IMR-90 (cell line): ENCODE measurements at regions not wholly inside any gene's neighbourhood (a gene's known extent, or its start where the extent isn't known, plus 50 kb on each side); places are given as distances from the start of the nearest gene placed in this dataset.

Source experiments
- ATAC-seq: fragments of 200-7000 bp; cut with Tn5 transposase; 2 replicates; pipeline ENCODE4 v1.9.1; 2020; ENCODE audit warnings: low read depth, mild to moderate bottlenecking, moderate library complexity
- BruUV-seq: library from RNA; stranded (reverse); fragments of 400-500 nt; replicated peaks from 2 replicates; lab custom pipeline; 2021; lab: Mats Ljungman, UMichigan
- CTCF ChIA-PET: fragments of 300-600 bp; formaldehyde crosslinking; extraction: SDS; loops from one replicate; lab custom pipeline; 2021; ENCODE audit warnings: antibody characterized with exemption; lab: Yijun Ruan, JAX
- POLR2A ChIA-PET: fragments of 300-600 bp; sonication (Branson Sonifier 250); formaldehyde crosslinking; loops from one replicate; lab custom pipeline; 2022; ENCODE audit warnings: antibody characterized with exemption; ENCODE audit not compliant: unreplicated experiment; lab: Charles Lee
- DNase-seq: peaks from one replicate; pipeline ENCODE4 v3.0.0; 2013
- H2AFZ ChIP-seq: replicated peaks from 2 replicates; pipeline ENCODE3; 2013; ENCODE audit warnings: low read length, mild to moderate bottlenecking; ENCODE audit not compliant: poor library complexity
- H2AK5ac ChIP-seq: 2 replicates; pipeline ENCODE4 v1.6.1; 2013; ENCODE audit warnings: low read depth, low read length, inconsistent platforms
- H2AK9ac ChIP-seq: replicated peaks from 2 replicates; pipeline ENCODE3; 2013; ENCODE audit warnings: mild to moderate bottlenecking, low read depth, low read length, moderate library complexity; ENCODE audit not compliant: poor library complexity
- H2BK120ac ChIP-seq: 2 replicates; pipeline ENCODE4 v1.6.1; 2013; ENCODE audit warnings: low read depth, low read length, inconsistent platforms
- H2BK15ac ChIP-seq: 3 replicates; pipeline ENCODE4 v1.6.1; 2013; ENCODE audit warnings: low read depth, low read length, inconsistent platforms
- H2BK20ac ChIP-seq: 2 replicates; pipeline ENCODE4 v1.6.1; 2013; ENCODE audit warnings: low read depth, mild to moderate bottlenecking, inconsistent platforms, low read length, moderate library complexity
- H2BK5ac ChIP-seq: 2 replicates; pipeline ENCODE4 v1.6.1; 2013; ENCODE audit warnings: mild to moderate bottlenecking, low read depth, low read length, inconsistent platforms; ENCODE audit not compliant: poor library complexity, severe bottlenecking
- H3K14ac ChIP-seq: replicated peaks from 2 replicates; pipeline ENCODE4 v1.6.1; 2013; ENCODE audit warnings: low read depth, low read length, inconsistent platforms
- H3K18ac ChIP-seq: 2 replicates; pipeline ENCODE4 v1.6.1; 2013; ENCODE audit warnings: low read depth, low read length, control low read depth
- H3K23ac ChIP-seq: 2 replicates; pipeline ENCODE4 v1.6.1; 2013; ENCODE audit warnings: low read depth, low read length, inconsistent platforms
- H3K27ac ChIP-seq: 2 replicates; pipeline ENCODE4 v1.5.1; 2013; ENCODE audit warnings: mild to moderate bottlenecking, control low read depth, low read length; ENCODE audit not compliant: insufficient read depth
- H3K27me3 ChIP-seq: 2 replicates; pipeline ENCODE4 v1.6.1; 2013; ENCODE audit warnings: low read length; ENCODE audit not compliant: control insufficient read depth, insufficient read depth
- H3K36me3 ChIP-seq: 2 replicates; pipeline ENCODE4 v1.6.1; 2013; ENCODE audit warnings: low read length, mixed read lengths; ENCODE audit not compliant: control insufficient read depth, insufficient read depth
- H3K4ac ChIP-seq: 2 replicates; pipeline ENCODE4 v1.6.1; 2013; ENCODE audit warnings: low read depth, low read length, inconsistent platforms
- H3K4me1 ChIP-seq: 2 replicates; pipeline ENCODE4 v1.6.1; 2013; ENCODE audit warnings: low read length, mixed read lengths; ENCODE audit not compliant: control insufficient read depth, insufficient read depth
- H3K4me2 ChIP-seq: 2 replicates; pipeline ENCODE4 v1.6.1; 2013; ENCODE audit warnings: low read depth, mild to moderate bottlenecking, control low read depth, low read length, moderate library complexity
- H3K4me3 ChIP-seq: 2 replicates; pipeline ENCODE4 v1.5.1; 2013; ENCODE audit warnings: low read depth, mild to moderate bottlenecking, control low read depth, low read length, moderate library complexity; ENCODE audit not compliant: insufficient read depth
- H3K56ac ChIP-seq: 2 replicates; pipeline ENCODE4 v1.6.1; 2013; ENCODE audit warnings: low read length, inconsistent platforms; ENCODE audit not compliant: insufficient read depth; ENCODE audit errors: extremely low read depth
- H3K79me1 ChIP-seq, 2 experiments: 2 replicates each; pipeline ENCODE4 v1.6.1; 2013; ENCODE audit warnings: low read length in 2 of 2, inconsistent platforms in 1 of 2, low read depth in 1 of 2
- H3K9ac ChIP-seq: 2 replicates; pipeline ENCODE4 v1.6.1; 2013; ENCODE audit warnings: low read depth, low read length, control low read depth
- H3K9me1 ChIP-seq: 2 replicates; pipeline ENCODE4 v1.6.1; 2013; ENCODE audit warnings: low read length, inconsistent platforms; ENCODE audit not compliant: insufficient read depth
- H3K9me3 ChIP-seq: 2 replicates; pipeline ENCODE4 v1.6.1; 2013; ENCODE audit warnings: low read length; ENCODE audit not compliant: control insufficient read depth, insufficient read depth
- H4K20me1 ChIP-seq: 2 replicates; pipeline ENCODE4 v1.6.1; 2013; ENCODE audit warnings: low read length, inconsistent platforms; ENCODE audit not compliant: insufficient read depth
- H4K5ac ChIP-seq: 2 replicates; pipeline ENCODE4 v1.6.1; 2013; ENCODE audit warnings: mild to moderate bottlenecking, low read depth, low read length, control low read depth
- H4K8ac ChIP-seq, 2 experiments: 2 replicates each; pipeline ENCODE4 v1.6.1; 2013; ENCODE audit warnings: low read depth in 2 of 2, low read length in 2 of 2, control low read depth in 1 of 2, inconsistent platforms in 1 of 2
- H4K91ac ChIP-seq: 2 replicates; pipeline ENCODE4 v1.6.1; 2013; ENCODE audit warnings: low read depth, low read length, inconsistent platforms; ENCODE audit not compliant: insufficient read depth
- BHLHE40 ChIP-seq: fragments of 150-350 bp; IDR thresholded peaks from 2 replicates; pipeline ENCODE4 v1.6.1; 2016; ENCODE audit warnings: mild to moderate bottlenecking, low read depth, low read length
- CEBPB ChIP-seq: IDR thresholded peaks from 2 replicates; pipeline ENCODE4 v1.6.1; 2012; ENCODE audit warnings: low read depth, low read length, improper control_type of control experiment
- CHD1 ChIP-seq: IDR thresholded peaks from 2 replicates; pipeline ENCODE4 v1.6.1; 2012; ENCODE audit warnings: low read depth, low read length, improper control_type of control experiment
- FOS ChIP-seq: fragments of 150-350 bp; IDR thresholded peaks from 2 replicates; pipeline ENCODE4 v1.6.1; 2016; ENCODE audit warnings: low read depth, low read length
- MAFK ChIP-seq: IDR thresholded peaks from 2 replicates; pipeline ENCODE4 v1.6.1; 2012; ENCODE audit warnings: low read depth, low read length, improper control_type of control experiment
- MAZ ChIP-seq: IDR thresholded peaks from 2 replicates; pipeline ENCODE4 v1.6.1; 2012; ENCODE audit warnings: low read depth, mild to moderate bottlenecking, low read length, improper control_type of control experiment, moderate library complexity, borderline replicate concordance
- MXI1 ChIP-seq: IDR thresholded peaks from 2 replicates; pipeline ENCODE4 v1.6.1; 2012; ENCODE audit warnings: low read depth, mild to moderate bottlenecking, low read length, moderate library complexity, borderline replicate concordance
- NFE2L2 ChIP-seq: fragments of 150-350 bp; IDR thresholded peaks from 2 replicates; pipeline ENCODE4 v1.6.1; 2016; ENCODE audit warnings: low read depth, mild to moderate bottlenecking, low read length
- POLR2A ChIP-seq: IDR thresholded peaks from 2 replicates; pipeline ENCODE4 v1.6.1; 2012; ENCODE audit warnings: mild to moderate bottlenecking, low read depth, low read length
- RAD21 ChIP-seq: IDR thresholded peaks from 2 replicates; pipeline ENCODE4 v1.6.1; 2012; ENCODE audit warnings: low read length, improper control_type of control experiment
- RCOR1 ChIP-seq: IDR thresholded peaks from 2 replicates; pipeline ENCODE4 v1.6.1; 2012; ENCODE audit warnings: mild to moderate bottlenecking, low read length, improper control_type of control experiment; ENCODE audit not compliant: insufficient replicate concordance
- RFX5 ChIP-seq: IDR thresholded peaks from 2 replicates; pipeline ENCODE4 v1.8.0; 2012; ENCODE audit warnings: low read depth, mild to moderate bottlenecking, low read length, moderate library complexity
- WGBS, 2 experiments: methylation state at CpG; one replicate each; pipeline versions ENCODE4 v1.1.5 to v1.1.7; 2013; ENCODE audit warnings: missing lambda C conversion rate in 2 of 2; ENCODE audit not compliant: insufficient read length in 1 of 2; ENCODE audit errors: extremely low coverage in 2 of 2; 5-methylcytosine and 5-hydroxymethylcytosine counted together
- dilution Hi-C: fragments of 300-500 bp; cut with HindIII; formaldehyde crosslinking; loops from one replicate; pipeline ENCODE4 v1.14.3; 2018; ENCODE audit warnings: low sequenced_read_pairs; ENCODE audit not compliant: unreplicated experiment
- in situ Hi-C: fragments of 300-500 bp; cut with MboI; formaldehyde crosslinking; loops from 3 replicates; pipeline ENCODE4 v1.14.3; 2019; ENCODE audit warnings: low sequenced_read_pairs, inconsistent platforms, mixed read lengths
- intact Hi-C: fragments of 100-400 bp; cut with micrococcal nuclease; formaldehyde crosslinking; loops from 2 replicates; pipeline ENCODE4 v1.10.0; 2022
- TF ChIP-seq, protein P1 (sequence below): conservative IDR thresholded peaks from 2 replicates; pipeline ENCODE4 v1.5.1; 2012; ENCODE audit warnings: mild to moderate bottlenecking, low read depth, low read length, improper control_type of control experiment
- TF ChIP-seq, protein P2 (sequence below): fragments of 150-350 bp; IDR thresholded peaks from 2 replicates; pipeline ENCODE4 v1.6.1; 2016; ENCODE audit warnings: low read depth, mild to moderate bottlenecking, low read length, moderate library complexity, borderline replicate concordance

DNA sequence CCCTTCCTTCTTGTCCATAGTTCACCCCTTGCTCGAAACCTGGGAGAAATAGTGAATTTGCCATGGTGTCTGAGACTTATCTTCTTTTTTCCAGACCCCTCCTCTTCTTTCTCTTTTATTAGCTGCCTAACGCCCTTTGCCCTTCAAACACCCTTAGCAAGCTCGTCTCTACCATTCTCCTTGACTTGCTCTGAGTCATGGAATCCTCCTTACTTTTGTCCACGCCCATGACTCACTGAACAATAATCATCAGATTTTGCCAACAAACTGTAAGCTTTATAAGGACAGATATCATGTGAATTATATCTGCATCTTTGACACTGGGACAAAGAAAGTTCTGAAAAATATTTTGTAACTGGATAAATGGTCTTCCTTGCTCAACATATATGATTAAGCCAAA, 67.1 kb upstream of the CNTNAP5 start:
- Histone ChIP-seq H4K5ac (no peak overlapping the region), H2AK5ac (no peak overlapping the region), H2BK20ac (no peak overlapping the region), H3K14ac (no peak overlapping the region), H3K9me3 (peaks cover 4% of the 10 kb centered on the region; the same call in 1 of the 2 replicates), H3K27me3 (no peaks in the 10 kb centered on the region), H2BK15ac (no peak overlapping the region), H3K27ac (no peak overlapping the region), H2AK9ac (no peak overlapping the region), H3K4me3 (no peak overlapping the region), H3K9me1 (no peaks in the 10 kb centered on the region), H3K79me1 (no peaks in the 10 kb centered on the region), H2BK120ac (no peak overlapping the region), H2BK5ac (no peak overlapping the region), H4K20me1 (no peaks in the 10 kb centered on the region), H3K23ac (no peak overlapping the region), H2AFZ (no peak overlapping the region), H3K18ac (no peak overlapping the region), H4K8ac (no peak overlapping the region), H3K4me1 (no peaks in the 10 kb centered on the region), H3K9ac (no peak overlapping the region), H3K36me3 (no peaks in the 10 kb centered on the region), H3K4ac (no peak overlapping the region), H3K4me2 (no peak overlapping the region), H3K56ac (no peak overlapping the region), H4K91ac (no peak overlapping the region)
- no TSS peak for BruUV-seq
- WGBS, 2 experiments = no CpG with 5 or more reads among the region's 4 CpGs
- ATAC-seq (no peak), DNase-seq (no peak)
- no peak for TF ChIP-seq RAD21
- TF ChIP-seq, protein P1, sequence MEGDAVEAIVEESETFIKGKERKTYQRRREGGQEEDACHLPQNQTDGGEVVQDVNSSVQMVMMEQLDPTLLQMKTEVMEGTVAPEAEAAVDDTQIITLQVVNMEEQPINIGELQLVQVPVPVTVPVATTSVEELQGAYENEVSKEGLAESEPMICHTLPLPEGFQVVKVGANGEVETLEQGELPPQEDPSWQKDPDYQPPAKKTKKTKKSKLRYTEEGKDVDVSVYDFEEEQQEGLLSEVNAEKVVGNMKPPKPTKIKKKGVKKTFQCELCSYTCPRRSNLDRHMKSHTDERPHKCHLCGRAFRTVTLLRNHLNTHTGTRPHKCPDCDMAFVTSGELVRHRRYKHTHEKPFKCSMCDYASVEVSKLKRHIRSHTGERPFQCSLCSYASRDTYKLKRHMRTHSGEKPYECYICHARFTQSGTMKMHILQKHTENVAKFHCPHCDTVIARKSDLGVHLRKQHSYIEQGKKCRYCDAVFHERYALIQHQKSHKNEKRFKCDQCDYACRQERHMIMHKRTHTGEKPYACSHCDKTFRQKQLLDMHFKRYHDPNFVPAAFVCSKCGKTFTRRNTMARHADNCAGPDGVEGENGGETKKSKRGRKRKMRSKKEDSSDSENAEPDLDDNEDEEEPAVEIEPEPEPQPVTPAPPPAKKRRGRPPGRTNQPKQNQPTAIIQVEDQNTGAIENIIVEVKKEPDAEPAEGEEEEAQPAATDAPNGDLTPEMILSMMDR = no peak
- no peak for TF ChIP-seq RFX5
- no peak for TF ChIP-seq MAFK
- TF ChIP-seq POLR2A = no peak
- no peak for TF ChIP-seq BHLHE40
- no peak for TF ChIP-seq CEBPB
- no peak for TF ChIP-seq FOS
- no peak for TF ChIP-seq CHD1
- TF ChIP-seq, protein P2, sequence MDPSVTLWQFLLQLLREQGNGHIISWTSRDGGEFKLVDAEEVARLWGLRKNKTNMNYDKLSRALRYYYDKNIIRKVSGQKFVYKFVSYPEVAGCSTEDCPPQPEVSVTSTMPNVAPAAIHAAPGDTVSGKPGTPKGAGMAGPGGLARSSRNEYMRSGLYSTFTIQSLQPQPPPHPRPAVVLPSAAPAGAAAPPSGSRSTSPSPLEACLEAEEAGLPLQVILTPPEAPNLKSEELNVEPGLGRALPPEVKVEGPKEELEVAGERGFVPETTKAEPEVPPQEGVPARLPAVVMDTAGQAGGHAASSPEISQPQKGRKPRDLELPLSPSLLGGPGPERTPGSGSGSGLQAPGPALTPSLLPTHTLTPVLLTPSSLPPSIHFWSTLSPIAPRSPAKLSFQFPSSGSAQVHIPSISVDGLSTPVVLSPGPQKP = no peak
- no peak for TF ChIP-seq MAZ
- no peak for TF ChIP-seq MXI1
- no peak for TF ChIP-seq NFE2L2
- no peak for TF ChIP-seq RCOR1
- in situ Hi-C loops = no loop called here
- ChIA-PET POLR2A (no interaction called here), CTCF (no interaction called here)
- intact Hi-C loops = no loop called here
- dilution Hi-C loops = no loop called here
